ENCODE measurements at regions not wholly inside any gene's neighbourhood (a gene's known extent, or its start where the extent isn't known, plus 50 kb on each side); places are given as distances from the start of the nearest gene placed in this dataset.

- no peak for DNase-seq
Observed at GRCh38 chr7:25638590-25639244, 410.4 kb upstream of the NPVF start.

- DNase-seq, result no peak
Observed at GRCh38 chr7:25642849-25643248, 414.6 kb upstream of the NPVF start.

GRCh38 chr7:25643286-25643685, 415.0 kb upstream of the NPVF start:
- DNase-seq, result no peak

GRCh38 chr7:25643770-25644394, 415.6 kb upstream of the NPVF start:
- DNase-seq, result no peak

- no peak for DNase-seq
Observed at GRCh38 chr7:25646726-25647413, 418.6 kb upstream of the NPVF start.

GRCh38 chr7:25647872-25648271, 419.6 kb upstream of the NPVF start:
- no peak for DNase-seq

- no peak for DNase-seq
Observed at GRCh38 chr7:25652366-25652765, 424.1 kb upstream of the NPVF start.

GRCh38 chr7:25653384-25653783, 425.1 kb upstream of the NPVF start:
- no peak for DNase-seq

GRCh38 chr7:25656071-25656470, 427.8 kb upstream of the NPVF start:
- DNase-seq, result no peak

- DNase-seq, result no peak
Observed at GRCh38 chr7:25656581-25657026, 428.3 kb upstream of the NPVF start.

GRCh38 chr7:25658375-25658774, 430.1 kb upstream of the NPVF start:
- DNase-seq, result no peak

- no peak for DNase-seq
Observed at GRCh38 chr7:25659841-25660240, 431.6 kb upstream of the NPVF start.

GRCh38 chr7:25662841-25663800, 434.8 kb upstream of the NPVF start:
- no peak for DNase-seq

- no peak for DNase-seq
Observed at GRCh38 chr7:25663877-25664276, 435.6 kb upstream of the NPVF start.

- DNase-seq, result no peak
Observed at GRCh38 chr7:25664593-25664992, 436.3 kb upstream of the NPVF start.

- no peak for DNase-seq
Observed at GRCh38 chr7:25665374-25665773, 437.1 kb upstream of the NPVF start.

GRCh38 chr7:25665903-25666670, 437.8 kb upstream of the NPVF start:
- DNase-seq, result no peak

GRCh38 chr7:25666671-25667060, 438.4 kb upstream of the NPVF start:
- DNase-seq, result no peak

GRCh38 chr7:25669281-25669781, 441.0 kb upstream of the NPVF start:
- DNase-seq, result no peak

GRCh38 chr7:25669961-25670841, 441.9 kb upstream of the NPVF start:
- DNase-seq, result no peak

- no peak for DNase-seq
Observed at GRCh38 chr7:25671111-25671510, 442.8 kb upstream of the NPVF start.

Measured in 8988T (cell line).